ENCODE measurements at regions not wholly inside any gene's neighbourhood (a gene's known extent, or its start where the extent isn't known, plus 50 kb on each side); places are given as distances from the start of the nearest gene placed in this dataset.

GRCh38 chr17:53039981-53040380 is 782.7 kb upstream of the KIF2B start:
- ATAC-seq (ENCODE audit: poor library complexity) (no peak), DNase-seq (no peak)
- no peak for TF ChIP-seq CTCF (IDR thresholded peaks at IDR 0.05)
- Mint-ChIP-seq H3K9me3 (peaks cover 10% of the 10 kb centered on the region), H3K27me3 (no peaks in the 10 kb centered on the region), H3K4me3 (no peak overlapping the region), H3K27ac (no peak overlapping the region), H3K4me1 (ENCODE audit: low read depth) (no peaks in the 10 kb centered on the region), H3K36me3 (ENCODE audit: low read depth) (no peaks in the 10 kb centered on the region)
- no peaks in the 10 kb centered on the region for H3K4me1 ChIP-seq (ENCODE audit: insufficient read depth, low read length)
- POLR2A ChIA-PET, result no interaction called here
- CTCF ChIA-PET, result no interaction called here
- no peak overlapping the region for H3K4me3 ChIP-seq (ENCODE audit: low read length)
- H3K27ac ChIP-seq (ENCODE audit: low read depth in 1 of 2, low read length in 2 of 2), result no peak overlapping the region
- H3K27me3 ChIP-seq (ENCODE audit: control insufficient read depth in 1 of 2, insufficient read depth in 2 of 2, low read length in 2 of 2), result no peaks in the 10 kb centered on the region
- no peaks in the 10 kb centered on the region for H3K36me3 ChIP-seq (ENCODE audit: insufficient read depth, low read length)
- peaks cover 0 to 2% of the 10 kb centered on the region in 2 experiments for H3K9me3 ChIP-seq (ENCODE audit: control insufficient read depth in 1 of 2, insufficient read depth in 1 of 2, low read length in 2 of 2)
- intact Hi-C loops (cut with DNase I, micrococcal nuclease), result loop anchor here in 1 of 2 experiments (10.0 kb wide), 1 partner anchor 1545 kb away; no protein-coding TSS in a partner anchor

DNA sequence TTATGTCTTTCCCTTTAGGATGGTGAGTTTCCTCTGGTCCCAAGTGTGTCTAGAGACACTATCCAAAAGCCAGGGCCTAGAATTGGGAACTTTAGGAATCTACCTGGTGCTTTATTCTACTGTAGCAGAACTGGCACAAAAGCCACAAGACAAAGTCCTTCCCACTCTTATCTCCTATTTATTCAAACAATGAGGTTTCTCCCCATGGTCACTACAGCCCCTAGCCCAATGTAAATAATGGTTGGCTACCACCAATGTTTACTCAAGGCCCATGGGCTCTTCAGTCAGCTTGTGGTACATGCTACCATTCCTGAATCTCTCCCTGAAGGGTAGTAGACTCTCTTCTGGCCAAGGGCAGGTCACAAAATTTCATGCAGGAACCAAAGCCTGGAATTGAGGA is 789.4 kb upstream of the KIF2B start:
- intact Hi-C loops (cut with DNase I, micrococcal nuclease), result no loop called here
- H3K4me3 Mint-ChIP-seq, result no peak overlapping the region
- no peak for ATAC-seq (ENCODE audit: poor library complexity)

DNA sequence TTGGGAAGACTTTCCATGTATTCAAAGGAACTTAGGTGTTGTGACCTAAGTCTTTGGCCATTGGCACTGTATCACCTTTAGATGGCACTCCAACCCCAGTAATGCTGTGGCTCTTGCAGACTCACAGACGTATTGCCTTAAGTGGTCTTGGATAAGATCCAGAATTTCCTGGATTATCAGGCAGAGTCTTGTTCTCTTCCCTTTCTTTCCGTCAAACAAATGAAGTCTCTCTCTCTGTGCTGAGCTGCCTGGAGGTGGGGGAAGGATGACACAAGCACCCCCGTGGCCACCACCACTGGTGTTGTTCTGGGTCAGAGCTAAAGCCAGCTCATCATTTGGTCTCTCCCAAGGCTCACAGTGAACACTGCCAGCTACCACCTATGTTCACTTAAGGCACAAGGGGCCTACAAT is 789.9 kb upstream of the KIF2B start:
- Histone ChIP-seq H3K9me3 (ENCODE audit: control insufficient read depth in 1 of 2, insufficient read depth in 1 of 2, low read length in 2 of 2) (peaks cover 3 to 12% of the 10 kb centered on the region in 2 experiments), H3K27me3 (ENCODE audit: control insufficient read depth in 1 of 2, insufficient read depth in 2 of 2, low read length in 2 of 2) (no peaks in the 10 kb centered on the region), H3K27ac (ENCODE audit: low read depth in 1 of 2, low read length in 2 of 2) (no peak overlapping the region), H3K36me3 (ENCODE audit: insufficient read depth, low read length) (no peaks in the 10 kb centered on the region), H3K4me3 (ENCODE audit: low read length) (no peak overlapping the region), H3K4me1 (ENCODE audit: insufficient read depth, low read length) (no peaks in the 10 kb centered on the region)
- no peak for DNase-seq
- ChIA-PET POLR2A (no interaction called here), CTCF (no interaction called here)
- Mint-ChIP-seq H3K9me3 (peaks cover 17% of the 10 kb centered on the region), H3K4me3 (no peak overlapping the region), H3K27ac (no peak overlapping the region), H3K36me3 (ENCODE audit: low read depth) (no peaks in the 10 kb centered on the region), H3K4me1 (ENCODE audit: low read depth) (no peaks in the 10 kb centered on the region), H3K27me3 (no peaks in the 10 kb centered on the region)
- ATAC-seq (ENCODE audit: poor library complexity), result no peak
- intact Hi-C loops (cut with DNase I, micrococcal nuclease), result no loop called here
- TF ChIP-seq CTCF (IDR thresholded peaks at IDR 0.05), result no peak

More for the DNA sequence above, 789.4 kb upstream of the KIF2B start:
- no peak overlapping the region for H3K27ac ChIP-seq (ENCODE audit: low read depth in 1 of 2, low read length in 2 of 2)
- POLR2A ChIA-PET, result no interaction called here
- H3K36me3 Mint-ChIP-seq (ENCODE audit: low read depth), result no peaks in the 10 kb centered on the region
- H3K27me3 Mint-ChIP-seq, result no peaks in the 10 kb centered on the region
- CTCF ChIA-PET, result no interaction called here
- H3K36me3 ChIP-seq (ENCODE audit: insufficient read depth, low read length), result no peaks in the 10 kb centered on the region
- DNase-seq, result no peak
- H3K4me1 ChIP-seq (ENCODE audit: insufficient read depth, low read length), result no peaks in the 10 kb centered on the region
- H3K4me1 Mint-ChIP-seq (ENCODE audit: low read depth), result no peaks in the 10 kb centered on the region
- H3K4me3 ChIP-seq (ENCODE audit: low read length), result no peak overlapping the region
- peaks cover 15% of the 10 kb centered on the region for H3K9me3 Mint-ChIP-seq
- peaks cover 3 to 12% of the 10 kb centered on the region in 2 experiments for H3K9me3 ChIP-seq (ENCODE audit: control insufficient read depth in 1 of 2, insufficient read depth in 1 of 2, low read length in 2 of 2)
- no peak overlapping the region for H3K27ac Mint-ChIP-seq
- no peaks in the 10 kb centered on the region for H3K27me3 ChIP-seq (ENCODE audit: control insufficient read depth in 1 of 2, insufficient read depth in 2 of 2, low read length in 2 of 2)
- no peak for TF ChIP-seq CTCF (IDR thresholded peaks at IDR 0.05)
